HL-60 (cell line): ENCODE measurements at regions not wholly inside any gene's neighbourhood (a gene's known extent, or its start where the extent isn't known, plus 50 kb on each side); places are given as distances from the start of the nearest gene placed in this dataset.

Experiments used
- CTCF ChIP-seq: IDR thresholded peaks from one replicate; pipeline ENCODE4 v1.5.1; 2011; ENCODE audit warnings: low read length, control low read depth, inconsistent platforms; ENCODE audit not compliant: insufficient read depth
- GABPA ChIP-seq: IDR thresholded peaks from 2 replicates; pipeline ENCODE4 v1.6.1; 2012; ENCODE audit warnings: low read depth
- POLR2AphosphoS5 ChIP-seq: IDR thresholded peaks from 2 replicates; pipeline ENCODE4 v1.6.1; 2012; ENCODE audit warnings: low read depth
- SPI1 ChIP-seq: IDR thresholded peaks from 2 replicates; pipeline ENCODE4 v1.6.1; 2012; ENCODE audit warnings: low read depth, mild to moderate bottlenecking, borderline replicate concordance
- TF ChIP-seq, protein P1 (sequence below): IDR thresholded peaks from 2 replicates; pipeline ENCODE4 v1.6.1; 2012; ENCODE audit warnings: low read depth; ENCODE audit not compliant: insufficient replicate concordance

- TF ChIP-seq CTCF (no peak), SPI1 (no peak), POLR2AphosphoS5 (no peak), GABPA (no peak)
- TF ChIP-seq, protein P1, sequence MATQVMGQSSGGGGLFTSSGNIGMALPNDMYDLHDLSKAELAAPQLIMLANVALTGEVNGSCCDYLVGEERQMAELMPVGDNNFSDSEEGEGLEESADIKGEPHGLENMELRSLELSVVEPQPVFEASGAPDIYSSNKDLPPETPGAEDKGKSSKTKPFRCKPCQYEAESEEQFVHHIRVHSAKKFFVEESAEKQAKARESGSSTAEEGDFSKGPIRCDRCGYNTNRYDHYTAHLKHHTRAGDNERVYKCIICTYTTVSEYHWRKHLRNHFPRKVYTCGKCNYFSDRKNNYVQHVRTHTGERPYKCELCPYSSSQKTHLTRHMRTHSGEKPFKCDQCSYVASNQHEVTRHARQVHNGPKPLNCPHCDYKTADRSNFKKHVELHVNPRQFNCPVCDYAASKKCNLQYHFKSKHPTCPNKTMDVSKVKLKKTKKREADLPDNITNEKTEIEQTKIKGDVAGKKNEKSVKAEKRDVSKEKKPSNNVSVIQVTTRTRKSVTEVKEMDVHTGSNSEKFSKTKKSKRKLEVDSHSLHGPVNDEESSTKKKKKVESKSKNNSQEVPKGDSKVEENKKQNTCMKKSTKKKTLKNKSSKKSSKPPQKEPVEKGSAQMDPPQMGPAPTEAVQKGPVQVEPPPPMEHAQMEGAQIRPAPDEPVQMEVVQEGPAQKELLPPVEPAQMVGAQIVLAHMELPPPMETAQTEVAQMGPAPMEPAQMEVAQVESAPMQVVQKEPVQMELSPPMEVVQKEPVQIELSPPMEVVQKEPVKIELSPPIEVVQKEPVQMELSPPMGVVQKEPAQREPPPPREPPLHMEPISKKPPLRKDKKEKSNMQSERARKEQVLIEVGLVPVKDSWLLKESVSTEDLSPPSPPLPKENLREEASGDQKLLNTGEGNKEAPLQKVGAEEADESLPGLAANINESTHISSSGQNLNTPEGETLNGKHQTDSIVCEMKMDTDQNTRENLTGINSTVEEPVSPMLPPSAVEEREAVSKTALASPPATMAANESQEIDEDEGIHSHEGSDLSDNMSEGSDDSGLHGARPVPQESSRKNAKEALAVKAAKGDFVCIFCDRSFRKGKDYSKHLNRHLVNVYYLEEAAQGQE = no peak
Observed at GRCh38 chr9:120261419-120261818, 318.5 kb downstream of the CDK5RAP2 start.
